ENCODE measurements at regions not wholly inside any gene's neighbourhood (a gene's known extent, or its start where the extent isn't known, plus 50 kb on each side); places are given as distances from the start of the nearest gene placed in this dataset.

GRCh38 chr3:5425371-5425770 is 237.9 kb downstream of the EDEM1 start:
- Histone ChIP-seq H3K27ac (no peak overlapping the region), H3K4me3 (no peak overlapping the region), H3K36me3 (no peaks in the 10 kb centered on the region), H3K9me3 (no peaks in the 10 kb centered on the region), H3K4me1 (ENCODE audit: control insufficient read depth in 1 of 2, low read depth in 2 of 2) (no peaks in the 10 kb centered on the region), H3K27me3 (replicated peaks; ENCODE audit: insufficient read depth) (no peaks in the 10 kb centered on the region)
- DNase-seq (ENCODE audit: low spot score) (no peak), ATAC-seq (ENCODE audit: insufficient number of reproducible peaks, low FRiP score, low read depth) (no peak)
- TF ChIP-seq CTCF (IDR thresholded peaks at IDR 0.05): no peak

- Histone ChIP-seq H3K27ac (no peak overlapping the region), H3K9me3 (no peaks in the 10 kb centered on the region), H3K27me3 (replicated peaks; ENCODE audit: insufficient read depth) (no peaks in the 10 kb centered on the region), H3K36me3 (no peaks in the 10 kb centered on the region), H3K4me1 (ENCODE audit: control insufficient read depth in 1 of 2, low read depth in 2 of 2) (no peaks in the 10 kb centered on the region), H3K4me3 (no peak overlapping the region)
- ATAC-seq (ENCODE audit: insufficient number of reproducible peaks, low FRiP score, low read depth) (no peak), DNase-seq (ENCODE audit: low spot score) (peak; percentile 21)
- peak; percentile 42 for TF ChIP-seq CTCF (IDR thresholded peaks at IDR 0.05)
Observed at GRCh38 chr3:5426094-5426883, 238.8 kb downstream of the EDEM1 start.

GRCh38 chr3:5427021-5427420 is 239.5 kb downstream of the EDEM1 start:
- TF ChIP-seq CTCF (IDR thresholded peaks at IDR 0.05): no peak
- no peaks in the 10 kb centered on the region for H3K36me3 ChIP-seq
- DNase-seq (ENCODE audit: low spot score) (no peak), ATAC-seq (ENCODE audit: insufficient number of reproducible peaks, low FRiP score, low read depth) (no peak)
- no peaks in the 10 kb centered on the region for H3K27me3 ChIP-seq (replicated peaks; ENCODE audit: insufficient read depth)
- H3K4me1 ChIP-seq (ENCODE audit: control insufficient read depth in 1 of 2, low read depth in 2 of 2): no peaks in the 10 kb centered on the region
- H3K27ac ChIP-seq: no peak overlapping the region
- no peaks in the 10 kb centered on the region for H3K9me3 ChIP-seq
- no peak overlapping the region for H3K4me3 ChIP-seq

- Histone ChIP-seq H3K27ac (no peak overlapping the region), H3K4me1 (ENCODE audit: control insufficient read depth in 1 of 2, low read depth in 2 of 2) (no peaks in the 10 kb centered on the region), H3K4me3 (no peak overlapping the region), H3K9me3 (no peaks in the 10 kb centered on the region), H3K27me3 (replicated peaks; ENCODE audit: insufficient read depth) (no peaks in the 10 kb centered on the region), H3K36me3 (no peaks in the 10 kb centered on the region)
- no peak for TF ChIP-seq CTCF (IDR thresholded peaks at IDR 0.05)
- DNase-seq (ENCODE audit: low spot score): no peak
- no peak for ATAC-seq (ENCODE audit: insufficient number of reproducible peaks, low FRiP score, low read depth)
Observed at GRCh38 chr3:5427938-5428337, 240.4 kb downstream of the EDEM1 start.

- DNase-seq (ENCODE audit: low spot score) (no peak), ATAC-seq (ENCODE audit: insufficient number of reproducible peaks, low FRiP score, low read depth) (no peak)
- no peaks in the 10 kb centered on the region for H3K9me3 ChIP-seq
- no peak for TF ChIP-seq CTCF (IDR thresholded peaks at IDR 0.05)
- H3K36me3 ChIP-seq: no peaks in the 10 kb centered on the region
- H3K4me1 ChIP-seq (ENCODE audit: control insufficient read depth in 1 of 2, low read depth in 2 of 2): no peaks in the 10 kb centered on the region
- H3K4me3 ChIP-seq: no peak overlapping the region
- H3K27me3 ChIP-seq (replicated peaks; ENCODE audit: insufficient read depth): no peaks in the 10 kb centered on the region
- H3K27ac ChIP-seq: no peak overlapping the region
Observed at GRCh38 chr3:5428607-5429516, 241.4 kb downstream of the EDEM1 start.
